WTC11 (cell line): ENCODE measurements at regions not wholly inside any gene's neighbourhood (a gene's known extent, or its start where the extent isn't known, plus 50 kb on each side); places are given as distances from the start of the nearest gene placed in this dataset.

ENCODE experiments used
- ATAC-seq: fragments of 200-7000 bp; cut with Tn5 transposase; 2 replicates; pipeline ENCODE4 v1.10.0; 2021; ENCODE audit warnings: mild to moderate bottlenecking, moderate library complexity
- CTCF ChIA-PET: fragments of 300-600 bp; sonication (Branson Sonifier 250); formaldehyde crosslinking; loops from one replicate; lab custom pipeline; 2021; ENCODE audit warnings: antibody characterized with exemption; lab: Charles Lee
- POLR2A ChIA-PET: fragments of 350-600 bp; sonication (Branson Sonifier 250); formaldehyde crosslinking; loops from one replicate; lab custom pipeline; 2021; ENCODE audit warnings: antibody characterized with exemption; lab: Charles Lee
- DNase-seq: peaks from one replicate; pipeline ENCODE4 v3.0.0; 2021; ENCODE audit warnings: low spot score
- H3K27ac Mint-ChIP-seq: 2 replicates; pipeline ENCODE4 v1.8.0; 2021; ENCODE audit warnings: mixed read lengths
- H3K27me3 Mint-ChIP-seq: 2 replicates; pipeline ENCODE4 v1.8.0; 2021; ENCODE audit warnings: low read depth, mild to moderate bottlenecking, moderate library complexity, mixed read lengths
- H3K36me3 Mint-ChIP-seq: 2 replicates; pipeline ENCODE4 v1.8.0; 2021; ENCODE audit warnings: mixed read lengths
- H3K4me1 Mint-ChIP-seq: 2 replicates; pipeline ENCODE4 v1.8.0; 2022; ENCODE audit warnings: mixed read lengths
- H3K4me3 Mint-ChIP-seq: 2 replicates; pipeline ENCODE4 v1.8.0; 2021; ENCODE audit warnings: mild to moderate bottlenecking, moderate library complexity, mixed read lengths
- H3K9me3 Mint-ChIP-seq: 2 replicates; pipeline ENCODE4 v1.8.0; 2021; ENCODE audit warnings: mixed read lengths
- CREB1 ChIP-seq: sonication (generic); formaldehyde crosslinking; IDR thresholded peaks from 2 replicates; pipeline ENCODE4 v1.8.0; 2023; ENCODE audit warnings: mild to moderate bottlenecking, missing genetic modification reagents
- ELF4 ChIP-seq: sonication (generic); formaldehyde crosslinking; IDR thresholded peaks from 2 replicates; pipeline ENCODE4 v1.8.1; 2022; ENCODE audit warnings: low read depth, mild to moderate bottlenecking, moderate library complexity, missing genetic modification reagents
- FOXP1 ChIP-seq: sonication (generic); formaldehyde crosslinking; IDR thresholded peaks from 2 replicates; pipeline ENCODE4 v1.8.0; 2022; ENCODE audit warnings: missing genetic modification reagents, mild to moderate bottlenecking, moderate library complexity, borderline replicate concordance
- GABPB1 ChIP-seq: sonication (generic); formaldehyde crosslinking; IDR thresholded peaks from 2 replicates; pipeline ENCODE4 v1.8.1; 2023; ENCODE audit warnings: mild to moderate bottlenecking, missing genetic modification reagents
- IRF2 ChIP-seq: sonication (generic); formaldehyde crosslinking; IDR thresholded peaks from 2 replicates; pipeline ENCODE4 v1.8.0; 2022; ENCODE audit warnings: low read depth, missing genetic modification reagents, borderline replicate concordance
- KAT7 ChIP-seq: sonication (generic); formaldehyde crosslinking; IDR thresholded peaks from 2 replicates; pipeline ENCODE4 v1.8.1; 2023; ENCODE audit warnings: missing genetic modification reagents, mild to moderate bottlenecking, borderline replicate concordance
- NFATC4 ChIP-seq: fragments of 250-450 bp; sonication (Bioruptor Pico); IDR thresholded peaks from 2 replicates; pipeline ENCODE4 v1.9.0; 2021; ENCODE audit warnings: mild to moderate bottlenecking
- NR2C2 ChIP-seq: sonication (generic); formaldehyde crosslinking; IDR thresholded peaks from 2 replicates; pipeline ENCODE4 v1.8.0; 2022; ENCODE audit warnings: mild to moderate bottlenecking, missing genetic modification reagents
- OVOL2 ChIP-seq: fragments of 250-450 bp; sonication (Bioruptor Pico); IDR thresholded peaks from 2 replicates; pipeline ENCODE4 v1.9.0; 2021; ENCODE audit warnings: mild to moderate bottlenecking, borderline replicate concordance
- PRRX2 ChIP-seq: fragments of 250-450 bp; sonication (Bioruptor Pico); IDR thresholded peaks from 2 replicates; pipeline ENCODE4 v1.8.0; 2021; ENCODE audit warnings: mild to moderate bottlenecking
- SMAD3 ChIP-seq: sonication (generic); formaldehyde crosslinking; IDR thresholded peaks from 2 replicates; pipeline ENCODE4 v1.8.0; 2022; ENCODE audit warnings: missing genetic modification reagents, mild to moderate bottlenecking, borderline replicate concordance
- SOX15 ChIP-seq: fragments of 250-450 bp; sonication (Bioruptor Pico); IDR thresholded peaks from 2 replicates; pipeline ENCODE4 v1.9.0; 2021; ENCODE audit warnings: mild to moderate bottlenecking
- SP1 ChIP-seq: sonication (generic); formaldehyde crosslinking; conservative IDR thresholded peaks from 2 replicates; pipeline ENCODE4 v1.8.1; 2022; ENCODE audit warnings: missing genetic modification reagents
- TEAD4 ChIP-seq: sonication (generic); formaldehyde crosslinking; IDR thresholded peaks from 2 replicates; pipeline ENCODE4 v1.8.0; 2022; ENCODE audit warnings: mild to moderate bottlenecking, missing genetic modification reagents
- ZNF232 ChIP-seq: sonication (generic); formaldehyde crosslinking; IDR thresholded peaks from 2 replicates; pipeline ENCODE4 v1.8.0; 2022; ENCODE audit warnings: mild to moderate bottlenecking, missing genetic modification reagents
- TF ChIP-seq, protein P1 (sequence below): sonication (generic); formaldehyde crosslinking; IDR thresholded peaks from 2 replicates; pipeline ENCODE4 v1.8.1; 2022; ENCODE audit warnings: low read depth, missing genetic modification reagents, borderline replicate concordance
- TF ChIP-seq, protein P2 (sequence below): sonication (generic); formaldehyde crosslinking; IDR thresholded peaks from 2 replicates; pipeline ENCODE4 v1.8.1; 2023; ENCODE audit warnings: mild to moderate bottlenecking, missing genetic modification reagents
- TF ChIP-seq, protein P3 (sequence below): sonication (generic); formaldehyde crosslinking; IDR thresholded peaks from 2 replicates; pipeline ENCODE4 v1.8.0; 2022; ENCODE audit warnings: mild to moderate bottlenecking, missing genetic modification reagents
- TF ChIP-seq, protein P4 (sequence below): sonication (generic); formaldehyde crosslinking; IDR thresholded peaks from 2 replicates; pipeline ENCODE4 v1.8.0; 2023; ENCODE audit warnings: missing genetic modification reagents, mild to moderate bottlenecking, borderline replicate concordance
- TF ChIP-seq, protein P5 (sequence below): sonication (generic); formaldehyde crosslinking; IDR thresholded peaks from 2 replicates; pipeline ENCODE4 v1.8.1; 2023; ENCODE audit warnings: mild to moderate bottlenecking, missing genetic modification reagents

DNA sequence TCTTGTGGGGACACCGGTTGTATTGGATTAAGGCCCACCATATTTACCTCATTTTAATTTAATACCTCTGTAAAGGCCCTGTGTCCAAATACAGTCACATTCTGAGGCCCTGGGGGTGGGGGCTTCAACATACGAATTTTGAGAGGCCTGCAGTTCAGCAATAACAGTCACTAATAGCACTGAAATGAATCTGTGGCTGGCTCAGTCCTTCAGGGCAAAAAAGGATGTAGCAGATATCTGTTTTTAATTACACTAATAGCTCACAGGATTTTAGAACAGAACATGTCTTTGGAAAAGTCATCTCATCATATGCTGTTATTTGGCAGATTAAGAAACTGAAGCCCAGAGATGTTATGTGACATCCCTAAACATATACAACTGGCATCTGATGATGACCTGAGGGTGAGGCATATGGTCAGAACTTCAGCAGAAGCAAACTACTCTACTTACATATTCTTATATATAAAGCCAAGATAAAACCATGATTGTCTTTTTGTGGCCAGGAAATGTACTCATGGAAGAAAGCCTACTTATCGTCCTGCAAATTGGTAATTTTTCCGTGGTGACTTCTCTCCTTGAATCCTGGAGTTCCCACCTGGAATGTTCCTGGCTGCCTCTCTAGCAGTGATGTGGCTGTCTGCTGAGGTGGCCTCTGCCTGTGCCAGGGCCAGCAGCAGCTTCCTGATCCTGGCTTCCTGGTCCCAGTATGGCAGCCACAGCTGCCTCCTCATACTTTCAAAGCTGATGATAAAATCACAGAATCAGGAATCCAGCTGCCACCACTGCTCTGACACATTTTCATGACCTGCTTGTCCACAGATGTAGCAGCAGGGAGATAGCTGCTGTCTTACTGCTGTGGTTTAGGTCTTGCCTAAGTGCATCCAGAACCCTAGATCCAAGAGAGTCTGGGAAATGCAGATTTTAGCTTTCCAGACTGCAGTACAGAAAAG is 72.1 kb upstream of the ANKRD55 start:
- no peak overlapping the region for H3K4me3 Mint-ChIP-seq
- H3K36me3 Mint-ChIP-seq: peaks cover 14% of the 10 kb centered on the region
- H3K27me3 Mint-ChIP-seq: peaks cover 10% of the 10 kb centered on the region

More for the DNA sequence above, 72.1 kb upstream of the ANKRD55 start:
- H3K27ac Mint-ChIP-seq: no peak overlapping the region
- H3K9me3 Mint-ChIP-seq: peaks cover 27% of the 10 kb centered on the region
- H3K4me1 Mint-ChIP-seq: no peaks in the 10 kb centered on the region
- ATAC-seq (no peak), DNase-seq (no peak)
- TF ChIP-seq ZNF232 (no peak), SP1 (CRISPR knock-in tag) (no peak), CREB1 (CRISPR knock-in tag) (no peak), NR2C2 (no peak), OVOL2 (no peak), IRF2 (no peak), TEAD4 (no peak), SOX15 (CRISPR knock-in tag) (no peak), NFATC4 (no peak), ELF4 (no peak), PRRX2 (CRISPR knock-in tag) (no peak), SMAD3 (CRISPR knock-in tag) (no peak), KAT7 (CRISPR knock-in tag) (no peak), GABPB1 (CRISPR knock-in tag) (no peak), FOXP1 (no peak)
- TF ChIP-seq, protein P1, sequence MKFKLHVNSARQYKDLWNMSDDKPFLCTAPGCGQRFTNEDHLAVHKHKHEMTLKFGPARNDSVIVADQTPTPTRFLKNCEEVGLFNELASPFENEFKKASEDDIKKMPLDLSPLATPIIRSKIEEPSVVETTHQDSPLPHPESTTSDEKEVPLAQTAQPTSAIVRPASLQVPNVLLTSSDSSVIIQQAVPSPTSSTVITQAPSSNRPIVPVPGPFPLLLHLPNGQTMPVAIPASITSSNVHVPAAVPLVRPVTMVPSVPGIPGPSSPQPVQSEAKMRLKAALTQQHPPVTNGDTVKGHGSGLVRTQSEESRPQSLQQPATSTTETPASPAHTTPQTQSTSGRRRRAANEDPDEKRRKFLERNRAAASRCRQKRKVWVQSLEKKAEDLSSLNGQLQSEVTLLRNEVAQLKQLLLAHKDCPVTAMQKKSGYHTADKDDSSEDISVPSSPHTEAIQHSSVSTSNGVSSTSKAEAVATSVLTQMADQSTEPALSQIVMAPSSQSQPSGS (CRISPR knock-in tag): no peak
- TF ChIP-seq, protein P2, sequence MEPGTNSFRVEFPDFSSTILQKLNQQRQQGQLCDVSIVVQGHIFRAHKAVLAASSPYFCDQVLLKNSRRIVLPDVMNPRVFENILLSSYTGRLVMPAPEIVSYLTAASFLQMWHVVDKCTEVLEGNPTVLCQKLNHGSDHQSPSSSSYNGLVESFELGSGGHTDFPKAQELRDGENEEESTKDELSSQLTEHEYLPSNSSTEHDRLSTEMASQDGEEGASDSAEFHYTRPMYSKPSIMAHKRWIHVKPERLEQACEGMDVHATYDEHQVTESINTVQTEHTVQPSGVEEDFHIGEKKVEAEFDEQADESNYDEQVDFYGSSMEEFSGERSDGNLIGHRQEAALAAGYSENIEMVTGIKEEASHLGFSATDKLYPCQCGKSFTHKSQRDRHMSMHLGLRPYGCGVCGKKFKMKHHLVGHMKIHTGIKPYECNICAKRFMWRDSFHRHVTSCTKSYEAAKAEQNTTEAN (CRISPR knock-in tag): no peak
- TF ChIP-seq, protein P3, sequence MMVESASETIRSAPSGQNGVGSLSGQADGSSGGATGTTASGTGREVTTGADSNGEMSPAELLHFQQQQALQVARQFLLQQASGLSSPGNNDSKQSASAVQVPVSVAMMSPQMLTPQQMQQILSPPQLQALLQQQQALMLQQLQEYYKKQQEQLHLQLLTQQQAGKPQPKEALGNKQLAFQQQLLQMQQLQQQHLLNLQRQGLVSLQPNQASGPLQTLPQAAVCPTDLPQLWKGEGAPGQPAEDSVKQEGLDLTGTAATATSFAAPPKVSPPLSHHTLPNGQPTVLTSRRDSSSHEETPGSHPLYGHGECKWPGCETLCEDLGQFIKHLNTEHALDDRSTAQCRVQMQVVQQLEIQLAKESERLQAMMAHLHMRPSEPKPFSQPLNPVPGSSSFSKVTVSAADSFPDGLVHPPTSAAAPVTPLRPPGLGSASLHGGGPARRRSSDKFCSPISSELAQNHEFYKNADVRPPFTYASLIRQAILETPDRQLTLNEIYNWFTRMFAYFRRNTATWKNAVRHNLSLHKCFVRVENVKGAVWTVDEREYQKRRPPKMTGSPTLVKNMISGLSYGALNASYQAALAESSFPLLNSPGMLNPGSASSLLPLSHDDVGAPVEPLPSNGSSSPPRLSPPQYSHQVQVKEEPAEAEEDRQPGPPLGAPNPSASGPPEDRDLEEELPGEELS (CRISPR knock-in tag): no peak
- TF ChIP-seq, protein P4, sequence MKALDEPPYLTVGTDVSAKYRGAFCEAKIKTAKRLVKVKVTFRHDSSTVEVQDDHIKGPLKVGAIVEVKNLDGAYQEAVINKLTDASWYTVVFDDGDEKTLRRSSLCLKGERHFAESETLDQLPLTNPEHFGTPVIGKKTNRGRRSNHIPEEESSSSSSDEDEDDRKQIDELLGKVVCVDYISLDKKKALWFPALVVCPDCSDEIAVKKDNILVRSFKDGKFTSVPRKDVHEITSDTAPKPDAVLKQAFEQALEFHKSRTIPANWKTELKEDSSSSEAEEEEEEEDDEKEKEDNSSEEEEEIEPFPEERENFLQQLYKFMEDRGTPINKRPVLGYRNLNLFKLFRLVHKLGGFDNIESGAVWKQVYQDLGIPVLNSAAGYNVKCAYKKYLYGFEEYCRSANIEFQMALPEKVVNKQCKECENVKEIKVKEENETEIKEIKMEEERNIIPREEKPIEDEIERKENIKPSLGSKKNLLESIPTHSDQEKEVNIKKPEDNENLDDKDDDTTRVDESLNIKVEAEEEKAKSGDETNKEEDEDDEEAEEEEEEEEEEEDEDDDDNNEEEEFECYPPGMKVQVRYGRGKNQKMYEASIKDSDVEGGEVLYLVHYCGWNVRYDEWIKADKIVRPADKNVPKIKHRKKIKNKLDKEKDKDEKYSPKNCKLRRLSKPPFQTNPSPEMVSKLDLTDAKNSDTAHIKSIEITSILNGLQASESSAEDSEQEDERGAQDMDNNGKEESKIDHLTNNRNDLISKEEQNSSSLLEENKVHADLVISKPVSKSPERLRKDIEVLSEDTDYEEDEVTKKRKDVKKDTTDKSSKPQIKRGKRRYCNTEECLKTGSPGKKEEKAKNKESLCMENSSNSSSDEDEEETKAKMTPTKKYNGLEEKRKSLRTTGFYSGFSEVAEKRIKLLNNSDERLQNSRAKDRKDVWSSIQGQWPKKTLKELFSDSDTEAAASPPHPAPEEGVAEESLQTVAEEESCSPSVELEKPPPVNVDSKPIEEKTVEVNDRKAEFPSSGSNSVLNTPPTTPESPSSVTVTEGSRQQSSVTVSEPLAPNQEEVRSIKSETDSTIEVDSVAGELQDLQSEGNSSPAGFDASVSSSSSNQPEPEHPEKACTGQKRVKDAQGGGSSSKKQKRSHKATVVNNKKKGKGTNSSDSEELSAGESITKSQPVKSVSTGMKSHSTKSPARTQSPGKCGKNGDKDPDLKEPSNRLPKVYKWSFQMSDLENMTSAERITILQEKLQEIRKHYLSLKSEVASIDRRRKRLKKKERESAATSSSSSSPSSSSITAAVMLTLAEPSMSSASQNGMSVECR (CRISPR knock-in tag): no peak
- TF ChIP-seq, protein P5, sequence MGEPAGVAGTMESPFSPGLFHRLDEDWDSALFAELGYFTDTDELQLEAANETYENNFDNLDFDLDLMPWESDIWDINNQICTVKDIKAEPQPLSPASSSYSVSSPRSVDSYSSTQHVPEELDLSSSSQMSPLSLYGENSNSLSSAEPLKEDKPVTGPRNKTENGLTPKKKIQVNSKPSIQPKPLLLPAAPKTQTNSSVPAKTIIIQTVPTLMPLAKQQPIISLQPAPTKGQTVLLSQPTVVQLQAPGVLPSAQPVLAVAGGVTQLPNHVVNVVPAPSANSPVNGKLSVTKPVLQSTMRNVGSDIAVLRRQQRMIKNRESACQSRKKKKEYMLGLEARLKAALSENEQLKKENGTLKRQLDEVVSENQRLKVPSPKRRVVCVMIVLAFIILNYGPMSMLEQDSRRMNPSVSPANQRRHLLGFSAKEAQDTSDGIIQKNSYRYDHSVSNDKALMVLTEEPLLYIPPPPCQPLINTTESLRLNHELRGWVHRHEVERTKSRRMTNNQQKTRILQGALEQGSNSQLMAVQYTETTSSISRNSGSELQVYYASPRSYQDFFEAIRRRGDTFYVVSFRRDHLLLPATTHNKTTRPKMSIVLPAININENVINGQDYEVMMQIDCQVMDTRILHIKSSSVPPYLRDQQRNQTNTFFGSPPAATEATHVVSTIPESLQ: no peak
- POLR2A ChIA-PET: no interaction called here
- CTCF ChIA-PET: interaction anchor here (0.6 kb wide), 1 partner anchor 285 kb away, joined by 5 read pairs; no protein-coding TSS in a partner anchor
